Panc1 (cell line): ENCODE measurements at regions not wholly inside any gene's neighbourhood (a gene's known extent, or its start where the extent isn't known, plus 50 kb on each side); places are given as distances from the start of the nearest gene placed in this dataset.

ENCODE experiments used
- ATAC-seq: fragments of 200-7000 bp; cut with Tn5 transposase; 2 replicates; pipeline ENCODE4 v1.9.1; 2020; ENCODE audit warnings: mild to moderate bottlenecking, moderate library complexity
- BruUV-seq: library from RNA; stranded (reverse); fragments of 400-500 nt; replicated peaks from 2 replicates; lab custom pipeline; 2021; lab: Mats Ljungman, UMichigan
- CTCF ChIA-PET: fragments of 300-600 bp; sonication (Branson Sonifier 250); formaldehyde crosslinking; loops from one replicate; lab custom pipeline; 2022; ENCODE audit warnings: antibody characterized with exemption; lab: Charles Lee
- POLR2A ChIA-PET: fragments of 300-600 bp; sonication (Branson Sonifier 250); formaldehyde crosslinking; loops from one replicate; lab custom pipeline; 2022; ENCODE audit warnings: antibody characterized with exemption; lab: Charles Lee
- DNase-seq: peaks from one replicate; pipeline ENCODE4 v3.0.0-alpha.2; 2010; ENCODE audit warnings: low read depth, low spot score
- H3K27ac ChIP-seq: 2 replicates; pipeline ENCODE4 v1.5.1; 2011; ENCODE audit warnings: mild to moderate bottlenecking, low read length, inconsistent platforms
- H3K27me3 ChIP-seq: fragments of 200-500 bp; sonication (Bioruptor generic); 2 replicates; pipeline ENCODE4 v1.6.0; 2014; ENCODE audit warnings: low read length, inconsistent platforms; ENCODE audit not compliant: control insufficient read depth, insufficient read depth
- H3K36me3 ChIP-seq: fragments of 200-500 bp; sonication (Bioruptor generic); 2 replicates; pipeline ENCODE4 v1.5.1; 2014; ENCODE audit warnings: inconsistent platforms, mild to moderate bottlenecking, low read length, moderate library complexity; ENCODE audit not compliant: control insufficient read depth, insufficient read depth
- H3K4me1 ChIP-seq: 2 replicates; pipeline ENCODE4 v1.5.1; 2011; ENCODE audit warnings: inconsistent platforms, mild to moderate bottlenecking, low read length, moderate library complexity; ENCODE audit not compliant: control insufficient read depth, insufficient read depth
- H3K4me3 ChIP-seq, 2 experiments: 2 replicates each; pipeline ENCODE4 v1.5.1; 2011 to 2012; ENCODE audit warnings: low read depth in 2 of 2, low read length in 2 of 2, mild to moderate bottlenecking in 2 of 2, inconsistent platforms in 1 of 2, moderate library complexity in 1 of 2
- H3K9me3 ChIP-seq: fragments of 200-500 bp; sonication (Bioruptor generic); 2 replicates; pipeline ENCODE4 v1.5.1; 2014; ENCODE audit warnings: low read depth, mild to moderate bottlenecking, inconsistent platforms, low read length, moderate library complexity; ENCODE audit not compliant: control insufficient read depth, insufficient read depth
- POLR2AphosphoS5 ChIP-seq: IDR thresholded peaks from 2 replicates; pipeline ENCODE4 v1.6.1; 2012; ENCODE audit warnings: mild to moderate bottlenecking, low read depth, low read length, moderate library complexity
- SIN3A ChIP-seq: IDR thresholded peaks from 2 replicates; pipeline ENCODE4 v1.6.1; 2012; ENCODE audit warnings: low read depth, mild to moderate bottlenecking, low read length, moderate library complexity, borderline replicate concordance; ENCODE audit not compliant: insufficient read depth
- TCF7L2 ChIP-seq: IDR thresholded peaks from 2 replicates; pipeline ENCODE4 v1.6.1; 2011; ENCODE audit warnings: mild to moderate bottlenecking, low read depth, low read length, inconsistent platforms
- in situ Hi-C: cut with HindIII; loops from 2 replicates; pipeline ENCODE4 v1.10.0; 2016; ENCODE audit warnings: low sequenced_read_pairs, low pct_unique_long_range_greater_than_20kb
- intact Hi-C: fragments of 100-400 bp; cut with micrococcal nuclease; formaldehyde crosslinking; loops from one replicate; pipeline ENCODE4 v1.10.0; 2022; ENCODE audit not compliant: unreplicated experiment
- TF ChIP-seq, protein P1 (sequence below): fragments of 450-650 bp; IDR thresholded peaks from 2 replicates; pipeline ENCODE4 v1.5.1; 2017; ENCODE audit warnings: mild to moderate bottlenecking
- TF ChIP-seq, protein P2 (sequence below), 2 experiments: IDR thresholded peaks; 2 replicates each; pipeline ENCODE4 v1.6.1; 2011 to 2012; ENCODE audit warnings: low read depth in 2 of 2, control low read depth in 1 of 2, low read length in 1 of 2, mild to moderate bottlenecking in 1 of 2, moderate library complexity in 1 of 2; ENCODE audit not compliant: insufficient read depth in 1 of 2

DNA sequence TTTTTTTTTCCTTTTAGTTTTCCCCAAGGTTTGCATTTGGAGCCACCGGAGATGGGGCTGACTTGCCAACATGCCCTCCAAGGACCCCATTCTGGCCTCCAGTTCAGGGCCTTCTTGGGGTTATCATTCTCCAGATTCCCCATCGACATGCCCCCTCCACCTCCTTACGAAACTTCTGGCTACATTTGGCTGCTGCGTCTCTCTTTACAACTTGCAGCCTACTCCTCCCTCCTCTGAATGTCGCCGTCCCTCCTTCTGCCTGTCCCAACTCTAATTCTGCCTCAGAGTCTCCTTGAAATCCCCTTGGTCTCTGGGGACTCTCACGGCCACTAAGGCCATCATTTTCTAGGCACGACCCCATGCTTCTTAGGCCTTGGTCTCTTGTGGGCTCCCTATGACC is 72.2 kb upstream of the PODXL start:
- Histone ChIP-seq H3K4me1 (peaks cover 8% of the 10 kb centered on the region), H3K27ac (no peak overlapping the region), H3K27me3 (no peaks in the 10 kb centered on the region), H3K9me3 (no peaks in the 10 kb centered on the region), H3K36me3 (no peaks in the 10 kb centered on the region), H3K4me3 (no peak overlapping the region)
- no peak for TF ChIP-seq TCF7L2
- in situ Hi-C loops (no loop called here), intact Hi-C loops (no loop called here)
- DNase-seq = no peak
- no peak for ATAC-seq
- ChIA-PET CTCF (interaction anchor here (0.7 kb wide), 1 partner anchor 309 kb away, joined by 3 read pairs; no protein-coding TSS in a partner anchor), POLR2A (interaction anchor here (0.6 kb wide), 1 partner anchor 641 kb away, joined by 3 read pairs; no protein-coding TSS in a partner anchor)
- no TSS peak for BruUV-seq

DNA sequence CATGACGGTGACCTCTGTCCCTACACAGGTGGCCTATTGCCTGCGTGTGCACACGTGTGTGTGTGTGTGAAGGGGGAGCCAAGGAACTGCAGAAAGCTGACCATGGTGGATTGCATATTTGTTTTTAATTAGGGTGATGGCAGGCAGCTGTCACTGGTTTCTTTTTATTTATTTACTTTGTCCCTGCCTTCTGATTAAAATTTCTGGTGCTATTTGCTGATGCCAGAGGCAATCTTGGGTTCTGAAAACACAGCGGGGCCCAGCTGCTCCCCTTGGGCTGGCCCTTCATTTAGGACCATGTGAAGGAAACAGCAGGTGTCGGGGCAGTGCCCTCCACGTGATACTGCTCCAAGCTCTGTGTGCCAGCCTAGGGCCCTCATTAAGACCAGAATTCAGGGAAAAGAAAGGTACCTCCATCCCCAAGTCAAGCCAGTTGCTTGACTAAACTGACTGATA is 71.3 kb upstream of the PODXL start:
- ChIA-PET CTCF (no interaction called here), POLR2A (no interaction called here)
- intact Hi-C loops (no loop called here), in situ Hi-C loops (no loop called here)
- H3K9me3 ChIP-seq = no peaks in the 10 kb centered on the region
- no peak for ATAC-seq
- no TSS peak for BruUV-seq
- no peaks in the 10 kb centered on the region for H3K36me3 ChIP-seq
- H3K27me3 ChIP-seq = no peaks in the 10 kb centered on the region
- TF ChIP-seq, protein P1, sequence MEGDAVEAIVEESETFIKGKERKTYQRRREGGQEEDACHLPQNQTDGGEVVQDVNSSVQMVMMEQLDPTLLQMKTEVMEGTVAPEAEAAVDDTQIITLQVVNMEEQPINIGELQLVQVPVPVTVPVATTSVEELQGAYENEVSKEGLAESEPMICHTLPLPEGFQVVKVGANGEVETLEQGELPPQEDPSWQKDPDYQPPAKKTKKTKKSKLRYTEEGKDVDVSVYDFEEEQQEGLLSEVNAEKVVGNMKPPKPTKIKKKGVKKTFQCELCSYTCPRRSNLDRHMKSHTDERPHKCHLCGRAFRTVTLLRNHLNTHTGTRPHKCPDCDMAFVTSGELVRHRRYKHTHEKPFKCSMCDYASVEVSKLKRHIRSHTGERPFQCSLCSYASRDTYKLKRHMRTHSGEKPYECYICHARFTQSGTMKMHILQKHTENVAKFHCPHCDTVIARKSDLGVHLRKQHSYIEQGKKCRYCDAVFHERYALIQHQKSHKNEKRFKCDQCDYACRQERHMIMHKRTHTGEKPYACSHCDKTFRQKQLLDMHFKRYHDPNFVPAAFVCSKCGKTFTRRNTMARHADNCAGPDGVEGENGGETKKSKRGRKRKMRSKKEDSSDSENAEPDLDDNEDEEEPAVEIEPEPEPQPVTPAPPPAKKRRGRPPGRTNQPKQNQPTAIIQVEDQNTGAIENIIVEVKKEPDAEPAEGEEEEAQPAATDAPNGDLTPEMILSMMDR = no peak
- TF ChIP-seq TCF7L2 (no peak), POLR2AphosphoS5 (no peak)
- TF ChIP-seq, protein P2, sequence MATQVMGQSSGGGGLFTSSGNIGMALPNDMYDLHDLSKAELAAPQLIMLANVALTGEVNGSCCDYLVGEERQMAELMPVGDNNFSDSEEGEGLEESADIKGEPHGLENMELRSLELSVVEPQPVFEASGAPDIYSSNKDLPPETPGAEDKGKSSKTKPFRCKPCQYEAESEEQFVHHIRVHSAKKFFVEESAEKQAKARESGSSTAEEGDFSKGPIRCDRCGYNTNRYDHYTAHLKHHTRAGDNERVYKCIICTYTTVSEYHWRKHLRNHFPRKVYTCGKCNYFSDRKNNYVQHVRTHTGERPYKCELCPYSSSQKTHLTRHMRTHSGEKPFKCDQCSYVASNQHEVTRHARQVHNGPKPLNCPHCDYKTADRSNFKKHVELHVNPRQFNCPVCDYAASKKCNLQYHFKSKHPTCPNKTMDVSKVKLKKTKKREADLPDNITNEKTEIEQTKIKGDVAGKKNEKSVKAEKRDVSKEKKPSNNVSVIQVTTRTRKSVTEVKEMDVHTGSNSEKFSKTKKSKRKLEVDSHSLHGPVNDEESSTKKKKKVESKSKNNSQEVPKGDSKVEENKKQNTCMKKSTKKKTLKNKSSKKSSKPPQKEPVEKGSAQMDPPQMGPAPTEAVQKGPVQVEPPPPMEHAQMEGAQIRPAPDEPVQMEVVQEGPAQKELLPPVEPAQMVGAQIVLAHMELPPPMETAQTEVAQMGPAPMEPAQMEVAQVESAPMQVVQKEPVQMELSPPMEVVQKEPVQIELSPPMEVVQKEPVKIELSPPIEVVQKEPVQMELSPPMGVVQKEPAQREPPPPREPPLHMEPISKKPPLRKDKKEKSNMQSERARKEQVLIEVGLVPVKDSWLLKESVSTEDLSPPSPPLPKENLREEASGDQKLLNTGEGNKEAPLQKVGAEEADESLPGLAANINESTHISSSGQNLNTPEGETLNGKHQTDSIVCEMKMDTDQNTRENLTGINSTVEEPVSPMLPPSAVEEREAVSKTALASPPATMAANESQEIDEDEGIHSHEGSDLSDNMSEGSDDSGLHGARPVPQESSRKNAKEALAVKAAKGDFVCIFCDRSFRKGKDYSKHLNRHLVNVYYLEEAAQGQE (IDR thresholded peaks at IDR 0.05; ENCODE audit: insufficient read depth in 1 of 2, low read depth in 2 of 2, low read length in 1 of 2) = no peak
- no peak overlapping the region for H3K4me3 ChIP-seq
- no peak for DNase-seq
- H3K27ac ChIP-seq = no peak overlapping the region
- peaks cover 3% of the 10 kb centered on the region; the same call in 1 of the 2 replicates for H3K4me1 ChIP-seq

DNA sequence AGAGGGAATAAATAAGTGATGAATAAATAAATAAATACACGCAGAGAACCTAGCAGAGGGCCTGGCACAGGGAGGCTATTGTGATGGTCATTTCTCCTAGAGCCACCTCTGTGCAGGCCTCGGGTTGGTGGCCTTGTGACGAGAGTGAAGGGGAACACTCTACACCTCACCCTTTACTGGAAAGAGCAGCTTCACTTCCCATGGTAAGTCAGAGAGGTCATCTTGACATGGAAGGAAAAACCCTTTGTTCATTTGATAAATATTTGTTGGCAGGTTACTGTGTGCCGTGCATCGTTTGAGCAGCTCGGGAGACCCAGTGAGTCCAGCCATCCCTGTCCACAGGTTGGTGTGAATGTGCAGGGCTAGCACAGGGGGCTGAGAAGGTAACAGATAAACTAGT is 70.2 kb upstream of the PODXL start:
- POLR2A ChIA-PET = no interaction called here
- no peak for TF ChIP-seq POLR2AphosphoS5
- no peak for TF ChIP-seq TCF7L2
- TF ChIP-seq, protein P2 (IDR thresholded peaks at IDR 0.05; ENCODE audit: insufficient read depth in 1 of 2, low read depth in 2 of 2, low read length in 1 of 2) = no peak
- TF ChIP-seq, protein P1 = no peak
- TF ChIP-seq SIN3A = no peak

More for the DNA sequence above, 70.2 kb upstream of the PODXL start:
- Histone ChIP-seq H3K4me3 (no peak overlapping the region), H3K36me3 (no peaks in the 10 kb centered on the region), H3K9me3 (no peaks in the 10 kb centered on the region), H3K27ac (no peak overlapping the region), H3K4me1 (peaks cover 3% of the 10 kb centered on the region; the same call in 1 of the 2 replicates), H3K27me3 (no peaks in the 10 kb centered on the region)
- ATAC-seq (no peak), DNase-seq (no peak)
- BruUV-seq = no TSS peak
- CTCF ChIA-PET = no interaction called here
- intact Hi-C loops = no loop called here
- in situ Hi-C loops = no loop called here
